GM10248 (cell line): ENCODE measurements at regions not wholly inside any gene's neighbourhood (a gene's known extent, or its start where the extent isn't known, plus 50 kb on each side); places are given as distances from the start of the nearest gene placed in this dataset.

Experiments
- CTCF ChIA-PET: fragments of 300-600 bp; sonication (Branson Sonifier 250); formaldehyde crosslinking; extraction: SDS; loops from one replicate; lab custom pipeline; 2021; ENCODE audit warnings: antibody characterized with exemption; lab: Yijun Ruan, JAX
- POLR2A ChIA-PET: fragments of 350-650 bp; sonication (Branson Sonifier 250); formaldehyde crosslinking; extraction: SDS; loops from one replicate; lab custom pipeline; 2020; ENCODE audit warnings: antibody characterized with exemption; lab: Yijun Ruan, JAX
- DNase-seq: peaks from one replicate; pipeline ENCODE4 v3.0.0; 2012; ENCODE audit errors: extremely low spot score
- CTCF ChIP-seq: IDR thresholded peaks from 2 replicates; pipeline ENCODE4 v1.5.1; 2012; ENCODE audit warnings: mild to moderate bottlenecking, low read depth; ENCODE audit errors: extremely low read depth, missing control alignments, control extremely low read depth

GRCh38 chr4:104408878-104409277, 85.8 kb downstream of the CXXC4 start:
- CTCF ChIA-PET = interaction anchor here (1.1 kb wide), 1 partner anchor 13 kb away, joined by 3 read pairs; no protein-coding TSS in a partner anchor
- no peak for TF ChIP-seq CTCF
- DNase-seq = no peak
- POLR2A ChIA-PET = no interaction called here

GRCh38 chr4:104404361-104404760, 90.3 kb downstream of the CXXC4 start:
- CTCF ChIA-PET = no interaction called here
- no peak for TF ChIP-seq CTCF
- POLR2A ChIA-PET = no interaction called here
- DNase-seq = no peak

- ChIA-PET CTCF (interaction anchor here (0.7 kb wide), 1 partner anchor 14 kb away, joined by 3 read pairs; no protein-coding TSS in a partner anchor), POLR2A (no interaction called here)
- DNase-seq = no peak
- TF ChIP-seq CTCF = no peak
Observed at GRCh38 chr4:104395168-104395614, 99.5 kb downstream of the CXXC4 start.

- TF ChIP-seq CTCF = no peak
- DNase-seq = no peak
- CTCF ChIA-PET = interaction anchor here (0.7 kb wide), 1 partner anchor 13 kb away, joined by 3 read pairs; no protein-coding TSS in a partner anchor
- POLR2A ChIA-PET = no interaction called here
Observed at GRCh38 chr4:104394406-104395167, 100.1 kb downstream of the CXXC4 start.

- no peak for DNase-seq
- TF ChIP-seq CTCF = no peak
- ChIA-PET CTCF (interaction anchor here (1.2 kb wide), 1 partner anchor 58 kb away, joined by 3 read pairs; no protein-coding TSS in a partner anchor), POLR2A (no interaction called here)
Observed at GRCh38 chr4:104393655-104394324, 100.9 kb downstream of the CXXC4 start.

GRCh38 chr4:104385713-104386112, 109.0 kb downstream of the CXXC4 start:
- ChIA-PET CTCF (no interaction called here), POLR2A (no interaction called here)

More at GRCh38 chr4:104385713-104386112, 109.0 kb downstream of the CXXC4 start:
- no peak for TF ChIP-seq CTCF
- DNase-seq = no peak
